Smooth muscle cell of the brain vasculature (primary cell): ENCODE measurements at regions not wholly inside any gene's neighbourhood (a gene's known extent, or its start where the extent isn't known, plus 50 kb on each side); places are given as distances from the start of the nearest gene placed in this dataset.
"Not testable (repeated sequence)": the region's sequence is repeated elsewhere in the genome, so short reads cannot be mapped to it uniquely, and the experiment has no call there.

ENCODE experiments used
- DNase-seq: peaks from one replicate; pipeline ENCODE4 v3.0.0-alpha.2; 2012; ENCODE audit warnings: low read depth, low spot score

DNA sequence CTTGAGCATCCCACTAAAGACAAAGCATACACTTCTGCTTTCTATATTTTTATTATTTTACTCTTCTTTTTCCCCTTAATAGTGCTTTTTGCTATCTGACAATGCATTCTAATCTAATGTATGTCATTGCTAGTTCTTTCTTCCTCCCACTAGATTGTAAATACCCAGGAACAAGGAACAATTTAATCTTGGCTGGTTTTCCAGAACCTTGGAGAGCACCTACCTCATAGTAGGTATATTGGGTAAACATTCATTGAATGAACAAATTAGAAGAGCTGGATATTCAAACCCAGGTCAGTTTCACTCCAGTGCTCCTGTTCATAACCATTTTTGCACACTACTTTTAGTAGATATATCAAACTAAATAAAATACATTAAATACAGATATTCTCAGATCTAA is 1617.6 kb upstream of the SLC10A2 start:
- DNase-seq: no peak

DNA sequence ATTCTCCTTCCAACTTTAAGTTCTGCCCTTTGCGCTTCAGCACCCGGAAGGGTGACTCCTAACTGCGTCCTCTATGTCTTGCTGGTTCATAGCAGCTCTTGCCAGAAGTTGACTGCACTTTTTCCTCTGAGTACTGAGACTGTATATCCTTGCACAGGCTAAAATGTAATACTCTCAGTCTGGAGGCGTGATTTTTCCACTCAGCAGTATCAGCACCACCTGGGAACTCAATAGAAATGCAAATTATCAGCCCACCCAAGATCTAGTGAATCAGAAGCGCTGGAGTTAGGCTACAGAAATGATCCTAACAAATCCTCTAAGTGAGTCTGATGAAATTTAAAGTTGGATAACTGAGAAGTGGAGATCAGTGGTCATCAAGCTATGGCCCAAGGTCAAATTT is 1611.9 kb upstream of the SLC10A2 start:
- DNase-seq: no peak

- DNase-seq: no peak
Observed at GRCh38 chr13:104671901-104672300, 1605.7 kb upstream of the SLC10A2 start.

- DNase-seq: no peak
Observed at GRCh38 chr13:104657196-104657595, 1591.0 kb upstream of the SLC10A2 start.

- DNase-seq: no peak
Observed at GRCh38 chr13:104650431-104650830, 1584.2 kb upstream of the SLC10A2 start.

- DNase-seq: no peak
Observed at GRCh38 chr13:104648291-104648690, 1582.1 kb upstream of the SLC10A2 start.

DNA sequence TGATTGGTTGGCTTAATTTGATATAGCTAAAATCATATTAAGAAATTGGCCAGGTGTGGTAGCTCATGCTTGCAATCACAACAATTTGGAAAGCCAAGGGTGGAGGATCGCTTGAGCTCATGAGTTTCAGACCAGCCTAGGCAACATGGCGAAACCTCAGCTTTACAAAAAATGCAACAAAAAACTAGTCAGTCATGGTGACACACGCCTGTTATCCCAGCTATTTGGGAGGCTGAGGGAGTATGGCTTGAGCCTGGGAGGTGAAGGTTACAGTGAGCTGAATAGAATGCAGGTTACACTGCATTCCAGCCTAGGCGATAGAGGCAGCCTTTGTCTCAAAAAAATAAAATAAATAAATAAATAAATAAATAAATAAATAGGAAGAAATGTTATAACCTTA is 1579.6 kb upstream of the SLC10A2 start:
- no peak for DNase-seq

DNA sequence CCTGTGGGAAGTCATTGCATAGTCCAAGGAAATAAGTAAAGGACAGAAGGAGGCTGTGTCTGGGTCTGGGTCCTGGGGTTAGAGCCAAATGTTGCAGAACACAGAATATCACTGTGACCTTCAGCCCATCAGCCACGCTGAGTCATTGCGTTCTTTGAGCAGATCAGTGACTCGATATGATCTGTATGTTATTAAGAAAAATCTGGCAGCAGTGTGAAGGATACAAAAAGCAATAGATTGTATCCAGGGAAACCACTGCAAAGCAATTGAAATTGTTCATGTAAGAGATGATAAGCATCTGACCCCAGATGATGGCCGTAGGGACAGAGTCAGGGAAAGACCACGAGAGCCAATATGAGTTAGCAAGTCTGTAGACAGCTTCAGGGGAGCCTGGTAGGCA is 1575.1 kb upstream of the SLC10A2 start:
- DNase-seq: no peak

- DNase-seq: no peak
Observed at GRCh38 chr13:104635879-104636278, 1569.7 kb upstream of the SLC10A2 start.

DNA sequence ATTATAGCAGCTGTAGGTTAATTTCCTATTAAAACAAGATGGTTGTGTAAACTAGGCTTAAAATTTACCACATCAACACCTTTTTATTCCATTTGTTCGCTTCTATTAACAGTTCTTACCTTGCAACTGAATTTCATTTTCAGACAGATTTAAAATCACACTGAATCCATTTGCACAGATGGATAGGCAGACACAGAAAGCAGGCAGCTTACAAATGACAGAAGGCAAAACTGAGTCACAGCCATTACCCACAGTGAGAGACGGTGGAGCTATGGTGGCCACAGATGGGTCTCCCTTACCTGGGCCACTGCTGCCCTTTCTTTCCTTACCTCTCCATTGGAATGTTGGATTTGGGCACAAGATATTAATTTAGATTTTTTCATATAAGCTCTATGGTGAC is 1567.8 kb upstream of the SLC10A2 start:
- no peak for DNase-seq

- DNase-seq: no peak
Observed at GRCh38 chr13:104632736-104633135, 1566.5 kb upstream of the SLC10A2 start.

DNA sequence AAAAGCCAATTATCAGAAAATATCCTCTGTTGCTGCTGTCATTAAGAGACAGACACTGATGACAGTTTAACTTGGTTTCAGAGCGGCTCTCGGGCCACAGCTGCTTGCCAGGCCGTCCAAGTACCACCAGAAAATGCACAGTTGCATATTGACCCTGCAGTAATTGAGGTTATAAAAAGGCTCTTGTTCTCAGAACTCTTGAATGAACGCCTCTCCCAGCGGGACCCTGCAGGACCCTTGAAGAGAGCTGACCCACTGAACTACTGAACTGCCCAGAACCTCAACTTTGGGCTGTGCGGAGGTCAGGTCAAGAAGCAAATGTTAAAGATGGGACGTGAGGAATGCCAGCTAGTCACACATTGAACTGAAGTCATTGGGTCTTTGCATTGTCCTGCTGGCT is 1559.0 kb upstream of the SLC10A2 start:
- DNase-seq: no peak

DNA sequence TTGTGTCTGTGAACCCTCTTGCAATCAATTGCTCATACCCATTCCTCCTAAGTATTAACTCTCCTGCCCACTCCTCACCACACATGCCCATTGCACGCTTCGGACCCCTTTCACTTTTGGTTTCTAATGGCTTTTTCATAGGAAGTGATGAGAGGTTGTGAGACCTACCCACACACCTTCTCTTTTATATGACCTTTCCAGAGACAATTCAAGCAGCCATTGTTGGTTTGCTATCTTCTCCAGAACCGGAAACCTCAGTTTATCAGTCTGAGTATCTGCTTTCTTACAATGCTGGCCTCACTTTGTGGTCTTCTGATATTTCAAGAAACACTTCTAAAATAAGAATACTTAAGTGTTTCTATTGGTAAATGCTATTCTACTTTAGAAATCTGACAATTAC is 1550.8 kb upstream of the SLC10A2 start:
- no peak for DNase-seq

DNA sequence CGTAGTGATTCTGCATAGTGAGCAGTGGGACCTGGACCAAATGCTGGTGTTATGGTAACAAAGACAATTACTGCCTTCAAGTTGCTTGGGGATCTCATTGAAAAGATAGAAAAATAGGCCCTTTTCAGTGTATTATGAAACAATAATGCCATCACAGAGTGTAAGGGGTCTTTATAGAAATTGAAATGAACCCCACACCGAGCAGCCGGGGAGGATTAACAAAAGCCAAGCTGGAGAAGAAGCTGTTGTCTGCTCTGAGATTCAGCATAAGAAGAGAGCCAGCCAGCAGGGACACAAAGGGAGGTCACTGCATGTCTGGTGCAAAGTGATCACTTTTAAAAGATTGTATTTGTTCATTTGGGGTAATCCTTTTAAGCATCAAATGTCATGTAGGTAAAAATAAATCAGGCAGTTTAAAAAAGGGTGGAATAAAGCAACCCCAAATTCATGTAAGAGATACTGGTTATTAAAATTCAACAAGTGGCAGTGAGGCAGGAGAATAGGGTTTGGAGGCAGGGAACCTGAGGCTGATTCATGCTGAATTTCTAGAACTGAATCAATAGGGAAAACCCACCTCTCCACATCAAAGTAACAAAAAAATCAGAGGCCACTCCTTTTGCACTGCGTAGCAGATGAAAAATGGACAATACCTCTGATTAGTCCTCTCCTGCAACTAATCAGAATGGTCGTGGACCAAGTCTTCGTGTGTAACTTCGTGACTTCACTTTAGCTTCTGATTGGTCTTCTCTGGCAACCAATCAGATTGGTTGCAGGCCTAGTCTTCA is 1548.3 kb upstream of the SLC10A2 start:
- no peak for DNase-seq

DNA sequence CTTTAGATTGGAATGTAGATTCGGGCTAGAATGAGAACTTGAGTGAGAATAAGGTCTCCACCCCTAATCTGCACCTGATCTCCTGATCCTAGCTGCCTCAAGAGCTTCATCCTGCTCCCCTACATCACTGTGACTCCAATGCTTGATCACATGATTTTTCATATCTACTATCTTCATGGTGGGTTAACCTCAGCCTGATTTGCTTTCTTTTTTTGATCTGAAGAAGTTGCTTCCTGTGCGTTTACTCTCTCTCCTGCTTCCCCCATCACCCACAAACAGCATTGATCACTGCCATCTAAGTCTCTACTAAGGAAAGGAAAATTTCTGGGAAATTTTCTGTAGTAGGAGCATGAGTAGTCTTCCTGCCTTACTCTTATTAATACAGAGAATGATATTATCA is 1542.1 kb upstream of the SLC10A2 start:
- DNase-seq: no peak

DNA sequence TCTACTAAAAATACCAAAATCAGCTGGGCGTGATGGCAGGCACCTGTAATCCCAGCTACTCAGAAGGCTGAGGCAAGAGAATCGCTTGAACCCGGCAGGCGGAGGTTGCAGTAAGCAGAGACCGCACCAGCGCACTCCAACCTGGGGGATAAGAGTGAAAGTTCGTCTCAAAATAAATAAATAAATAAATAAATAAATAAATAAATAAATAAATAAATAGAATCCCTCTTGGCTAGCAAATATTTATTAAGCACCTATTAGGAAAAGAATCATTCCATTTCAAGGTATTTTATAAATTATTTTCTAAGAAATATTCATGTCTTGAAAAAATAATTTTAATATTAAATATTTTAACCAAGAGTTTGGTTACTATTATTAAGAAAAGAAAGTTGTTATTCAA is 1539.2 kb upstream of the SLC10A2 start:
- DNase-seq: not testable (repeated sequence)

DNA sequence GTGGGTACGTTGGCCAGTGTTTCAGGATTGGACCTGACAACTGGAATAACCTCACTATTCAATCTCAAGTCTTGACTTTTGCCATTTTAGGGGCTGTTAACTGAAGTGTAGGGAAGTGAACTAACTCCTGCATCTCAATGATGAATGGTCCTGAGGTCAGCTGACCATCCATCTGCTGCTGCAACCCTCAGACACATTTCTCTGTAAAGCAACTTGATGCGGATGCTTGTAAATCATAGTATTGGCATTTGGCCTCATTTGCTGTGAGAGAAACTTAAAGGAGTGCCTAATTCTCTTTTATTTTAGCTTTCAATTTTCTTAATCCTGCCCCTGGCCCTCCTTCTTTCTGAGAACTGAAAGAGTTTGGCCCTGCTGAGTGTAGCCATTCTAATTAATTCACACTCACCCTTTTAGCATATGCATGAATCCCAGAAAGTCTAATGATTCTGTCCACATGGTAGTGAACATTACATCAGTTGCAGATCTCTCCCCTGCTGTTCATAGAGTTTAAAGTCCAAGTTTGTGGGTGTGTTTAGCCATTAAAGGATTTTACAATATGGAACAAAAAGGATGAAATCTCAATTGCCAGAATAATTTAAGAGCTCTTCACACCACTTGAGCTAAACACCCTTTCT is 1531.4 kb upstream of the SLC10A2 start:
- DNase-seq: no peak

GRCh38 chr13:104595511-104595910 is 1529.3 kb upstream of the SLC10A2 start:
- no peak for DNase-seq

DNA sequence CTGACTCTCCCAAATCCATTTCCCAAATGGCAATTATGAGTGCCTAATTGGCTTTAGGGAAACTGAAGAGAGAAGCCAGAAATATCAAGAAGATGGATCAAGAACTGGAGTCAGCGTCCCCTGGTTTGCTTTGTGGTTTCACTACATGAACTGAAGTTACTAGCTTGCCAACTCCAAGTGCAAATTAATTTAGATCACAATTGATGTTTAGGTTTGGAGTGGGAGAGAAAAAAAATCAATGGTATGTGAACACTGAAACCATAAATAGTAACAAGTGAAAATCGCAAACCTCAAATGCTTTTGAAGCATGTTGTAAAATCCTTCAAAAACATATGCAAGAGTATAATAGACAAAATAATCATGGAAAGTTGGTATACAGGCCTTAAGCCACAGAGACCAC is 1528.6 kb upstream of the SLC10A2 start:
- DNase-seq: no peak

GRCh38 chr13:104593693-104594092 is 1527.5 kb upstream of the SLC10A2 start:
- no peak for DNase-seq

GRCh38 chr13:104593251-104593576 is 1527.0 kb upstream of the SLC10A2 start:
- no peak for DNase-seq

GRCh38 chr13:104592545-104593250 is 1526.5 kb upstream of the SLC10A2 start:
- no peak for DNase-seq

DNA sequence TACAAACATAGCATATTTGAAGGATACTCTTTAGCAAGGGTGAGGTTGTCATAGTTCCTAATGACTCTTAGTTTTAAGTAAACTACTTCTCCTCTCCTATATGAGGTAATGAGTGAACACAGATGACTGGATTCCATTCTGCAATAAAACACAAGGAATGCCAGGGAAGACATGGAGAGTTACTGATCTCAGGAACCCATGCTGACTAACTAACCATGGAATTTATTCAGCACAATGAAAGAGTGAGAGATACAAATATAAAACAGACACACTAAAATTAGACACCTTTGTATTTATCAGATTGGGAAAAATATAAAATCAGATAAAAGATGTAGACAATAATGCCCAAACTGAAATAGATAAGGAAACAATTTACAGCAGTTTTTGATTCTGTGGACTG is 1525.9 kb upstream of the SLC10A2 start:
- no peak for DNase-seq
